HL-60 (cell line): ENCODE measurements at regions not wholly inside any gene's neighbourhood (a gene's known extent, or its start where the extent isn't known, plus 50 kb on each side); places are given as distances from the start of the nearest gene placed in this dataset.

Experiments used
- GABPA ChIP-seq: IDR thresholded peaks from 2 replicates; pipeline ENCODE4 v1.6.1; 2012; ENCODE audit warnings: low read depth
- POLR2AphosphoS5 ChIP-seq: IDR thresholded peaks from 2 replicates; pipeline ENCODE4 v1.6.1; 2012; ENCODE audit warnings: low read depth
- TF ChIP-seq, protein P1 (sequence below): IDR thresholded peaks from one replicate; pipeline ENCODE4 v1.5.1; 2011; ENCODE audit warnings: low read length, control low read depth, inconsistent platforms; ENCODE audit not compliant: insufficient read depth

- TF ChIP-seq, protein P1, sequence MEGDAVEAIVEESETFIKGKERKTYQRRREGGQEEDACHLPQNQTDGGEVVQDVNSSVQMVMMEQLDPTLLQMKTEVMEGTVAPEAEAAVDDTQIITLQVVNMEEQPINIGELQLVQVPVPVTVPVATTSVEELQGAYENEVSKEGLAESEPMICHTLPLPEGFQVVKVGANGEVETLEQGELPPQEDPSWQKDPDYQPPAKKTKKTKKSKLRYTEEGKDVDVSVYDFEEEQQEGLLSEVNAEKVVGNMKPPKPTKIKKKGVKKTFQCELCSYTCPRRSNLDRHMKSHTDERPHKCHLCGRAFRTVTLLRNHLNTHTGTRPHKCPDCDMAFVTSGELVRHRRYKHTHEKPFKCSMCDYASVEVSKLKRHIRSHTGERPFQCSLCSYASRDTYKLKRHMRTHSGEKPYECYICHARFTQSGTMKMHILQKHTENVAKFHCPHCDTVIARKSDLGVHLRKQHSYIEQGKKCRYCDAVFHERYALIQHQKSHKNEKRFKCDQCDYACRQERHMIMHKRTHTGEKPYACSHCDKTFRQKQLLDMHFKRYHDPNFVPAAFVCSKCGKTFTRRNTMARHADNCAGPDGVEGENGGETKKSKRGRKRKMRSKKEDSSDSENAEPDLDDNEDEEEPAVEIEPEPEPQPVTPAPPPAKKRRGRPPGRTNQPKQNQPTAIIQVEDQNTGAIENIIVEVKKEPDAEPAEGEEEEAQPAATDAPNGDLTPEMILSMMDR = no peak
- TF ChIP-seq POLR2AphosphoS5 (no peak), GABPA (no peak)
Observed at GRCh38 chr5:74957029-74957784, 91.0 kb upstream of the FAM169A start.
